ENCODE measurements at regions not wholly inside any gene's neighbourhood (a gene's known extent, or its start where the extent isn't known, plus 50 kb on each side); places are given as distances from the start of the nearest gene placed in this dataset.
A peak's percentile ranks its signal among the peaks of the same experiment; 100 is the strongest.
"Not testable (repeated sequence)": the region's sequence is repeated elsewhere in the genome, so short reads cannot be mapped to it uniquely, and the experiment has no call there.

GRCh38 chr14:61154641-61155040, 126.5 kb downstream of the TMEM30B start:
- DNase-seq, result no peak

- DNase-seq, result no peak
Measured at GRCh38 chr14:61153914-61154545, 127.1 kb downstream of the TMEM30B start.

- DNase-seq, result peak; percentile 19
Measured at GRCh38 chr14:61153431-61153830, 127.7 kb downstream of the TMEM30B start.

GRCh38 chr14:61152851-61153364, 128.2 kb downstream of the TMEM30B start:
- peak; percentile 55 for DNase-seq

GRCh38 chr14:61151251-61151650, 129.9 kb downstream of the TMEM30B start:
- no peak for DNase-seq

GRCh38 chr14:61150851-61151250, 130.3 kb downstream of the TMEM30B start:
- DNase-seq, result no peak

DNA sequence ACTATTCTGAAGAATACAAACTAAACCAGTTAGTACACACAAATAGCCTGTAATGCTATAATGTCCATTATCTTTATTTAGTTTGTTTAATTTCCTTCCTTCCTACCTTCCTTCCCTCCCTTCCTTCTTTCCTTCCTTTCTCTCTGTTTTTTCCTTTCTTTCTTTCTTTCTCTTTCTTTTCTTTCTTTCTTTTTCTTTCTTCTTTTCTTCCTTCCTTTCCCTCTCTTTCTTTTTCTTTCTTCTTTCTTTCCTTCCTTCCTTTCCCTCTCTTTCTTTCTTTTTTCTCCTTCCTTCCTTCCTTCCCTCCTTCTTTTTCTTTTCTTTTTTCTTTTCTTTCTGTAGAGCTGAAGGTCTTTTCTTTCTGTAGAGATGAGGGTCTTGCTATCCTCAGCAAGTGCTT, 131.2 kb downstream of the TMEM30B start:
- DNase-seq, result no peak

DNA sequence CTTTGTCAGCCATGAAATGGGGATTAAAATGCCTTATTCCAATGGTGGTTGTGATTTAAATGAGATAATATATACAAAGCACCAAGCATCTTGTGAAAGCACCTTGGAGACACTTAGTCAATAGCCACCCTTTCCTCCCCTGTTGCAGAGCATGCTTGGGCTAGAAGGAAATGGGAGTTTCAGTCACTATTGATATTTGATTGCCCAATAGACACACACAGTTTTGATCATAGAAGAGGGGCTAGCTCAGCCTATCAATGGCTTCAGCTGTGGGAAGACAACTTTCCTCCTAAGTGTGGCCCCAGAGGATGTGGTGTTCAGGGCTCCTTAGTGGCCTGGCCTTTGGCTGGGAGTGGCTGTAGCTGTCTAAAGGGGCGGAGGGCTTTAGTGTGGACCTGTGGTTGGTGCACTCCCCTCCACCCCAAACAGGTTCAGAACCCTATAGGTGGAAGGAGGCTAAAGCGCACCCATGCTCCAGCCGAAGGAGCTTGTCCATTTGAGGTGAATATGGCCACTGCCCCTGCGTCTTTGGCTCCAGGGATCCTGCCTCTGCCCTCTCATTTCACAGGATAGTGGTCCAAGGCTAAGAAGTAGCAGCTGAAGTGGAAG, 132.3 kb downstream of the TMEM30B start:
- DNase-seq, result no peak

GRCh38 chr14:61147831-61148549, 133.1 kb downstream of the TMEM30B start:
- DNase-seq, result no peak

GRCh38 chr14:61147381-61147821, 133.7 kb downstream of the TMEM30B start:
- DNase-seq, result no peak

DNA sequence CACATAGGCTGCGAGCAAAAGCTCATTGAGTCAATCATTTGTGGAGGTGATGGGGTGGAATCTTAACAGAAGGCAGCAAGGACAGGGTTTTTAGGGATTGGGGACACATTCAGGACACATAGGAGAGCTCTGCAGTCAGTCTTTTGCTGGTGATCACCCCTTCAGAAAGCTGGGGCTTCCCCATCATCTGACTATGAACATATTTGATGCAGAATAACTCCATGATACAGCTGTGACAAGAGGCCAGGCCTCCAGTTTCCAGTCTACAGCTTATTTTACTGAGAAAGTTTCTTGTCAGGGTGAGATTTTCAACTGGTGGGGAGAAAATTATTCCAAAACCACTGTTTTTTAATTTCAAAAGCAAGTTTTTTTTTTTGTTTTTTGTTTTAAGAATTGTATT, 134.2 kb downstream of the TMEM30B start:
- DNase-seq, result no peak

DNA sequence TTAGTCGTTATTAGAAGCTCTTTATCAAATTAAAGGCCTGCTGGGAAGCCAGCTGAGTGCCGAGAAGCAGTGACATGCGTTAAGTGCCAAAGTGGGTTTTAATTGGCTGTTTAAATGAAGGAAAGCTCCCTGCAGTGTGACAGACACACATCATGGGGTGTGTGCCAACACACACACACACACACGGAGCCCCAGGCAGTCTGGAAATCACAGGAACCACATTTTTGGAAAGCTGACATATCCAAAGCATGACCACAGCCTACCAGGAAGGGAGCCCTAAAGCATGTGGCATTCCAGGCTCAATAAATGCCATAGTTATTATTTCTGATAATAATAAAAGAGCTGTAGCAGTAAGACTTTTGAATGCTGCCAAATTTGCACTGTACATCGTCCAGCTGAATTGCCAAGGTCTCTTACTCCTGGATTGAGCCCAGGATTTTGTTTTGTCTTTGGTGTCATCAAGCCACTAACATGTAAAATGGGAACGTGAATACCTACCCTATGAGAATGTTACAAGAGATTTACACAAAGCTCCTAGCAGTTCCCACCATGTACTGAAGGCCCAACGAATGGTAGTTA, 135.1 kb downstream of the TMEM30B start:
- no peak for DNase-seq

GRCh38 chr14:61145034-61145902, 135.9 kb downstream of the TMEM30B start:
- no peak for DNase-seq

GRCh38 chr14:61144117-61145033, 136.8 kb downstream of the TMEM30B start:
- not testable (repeated sequence) for DNase-seq

- DNase-seq, result no peak
Measured at GRCh38 chr14:61140872-61141271, 140.3 kb downstream of the TMEM30B start.

DNA sequence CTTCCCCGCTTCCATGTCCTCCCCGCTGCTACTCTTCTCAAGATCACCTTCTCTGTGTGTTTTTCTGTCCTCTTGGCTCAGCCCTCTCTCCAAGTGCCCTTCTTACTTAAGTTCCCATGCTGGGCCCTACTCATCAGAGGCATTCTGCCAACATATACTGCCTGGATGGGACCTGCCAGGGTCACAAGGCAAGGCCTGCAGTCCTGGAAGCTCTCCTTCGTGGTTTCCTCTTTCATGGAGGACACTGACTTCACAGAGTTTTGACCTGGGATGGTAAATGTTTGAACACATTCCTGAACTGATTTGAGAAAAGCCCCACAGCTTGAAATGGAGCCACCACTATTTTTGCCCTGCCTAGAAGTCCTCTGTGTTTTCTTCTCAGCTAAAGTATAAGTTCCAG, 140.9 kb downstream of the TMEM30B start:
- no peak for DNase-seq

GRCh38 chr14:61139006-61139599, 142.0 kb downstream of the TMEM30B start:
- DNase-seq, result no peak

- DNase-seq, result no peak
Measured at GRCh38 chr14:61132894-61133293, 148.2 kb downstream of the TMEM30B start.

GRCh38 chr14:61132336-61132735, 148.8 kb downstream of the TMEM30B start:
- no peak for DNase-seq

- no peak for DNase-seq
Measured at GRCh38 chr14:61130512-61131260, 149.6 kb downstream of the SLC38A6 start.

All from NCI-H2227 treated with DMSO at 0.1 percent for 48 hours (cell line).